Parathyroid adenoma (tissue), 2 donors: ENCODE measurements at regions not wholly inside any gene's neighbourhood (a gene's known extent, or its start where the extent isn't known, plus 50 kb on each side); places are given as distances from the start of the nearest gene placed in this dataset.

Experiments used
- H2AFZ ChIP-seq: fragments of 300-600 bp; sonication (generic); one replicate; pipeline ENCODE4 v1.7.0; 2017; ENCODE audit warnings: antibody characterized with exemption, mild to moderate bottlenecking
- H3K27ac ChIP-seq: fragments of 300-600 bp; sonication (generic); one replicate; pipeline ENCODE4 v1.7.0; 2017
- H3K27me3 ChIP-seq: fragments of 300-600 bp; sonication (generic); one replicate; pipeline ENCODE4 v1.7.0; 2017; ENCODE audit warnings: low read length; ENCODE audit not compliant: control insufficient read depth, insufficient read depth
- H3K36me3 ChIP-seq: fragments of 300-600 bp; sonication (generic); one replicate; pipeline ENCODE4 v1.7.0; 2017; ENCODE audit warnings: low read length; ENCODE audit not compliant: control insufficient read depth, insufficient read depth
- H3K4me1 ChIP-seq: fragments of 300-600 bp; sonication (generic); one replicate; pipeline ENCODE4 v1.7.0; 2017; ENCODE audit warnings: control low read depth
- H3K4me2 ChIP-seq: fragments of 300-600 bp; sonication (generic); one replicate; pipeline ENCODE4 v1.7.0; 2017; ENCODE audit warnings: low read length
- H3K4me3 ChIP-seq: fragments of 300-600 bp; sonication (generic); one replicate; pipeline ENCODE4 v1.7.0; 2017; ENCODE audit warnings: low read depth, low read length
- H3K79me2 ChIP-seq: fragments of 300-600 bp; sonication (generic); one replicate; pipeline ENCODE4 v1.7.0; 2017; ENCODE audit warnings: control low read depth
- H3K9ac ChIP-seq: fragments of 300-600 bp; sonication (generic); one replicate; pipeline ENCODE4 v1.7.0; 2017; ENCODE audit warnings: mild to moderate bottlenecking
- H3K9me3 ChIP-seq: fragments of 300-600 bp; sonication (generic); one replicate; pipeline ENCODE4 v1.7.0; 2017; ENCODE audit warnings: low read length; ENCODE audit not compliant: control insufficient read depth
- CTCF ChIP-seq: fragments of 300-600 bp; sonication (generic); IDR thresholded peaks from one replicate; pipeline ENCODE4 v1.7.0; 2017; ENCODE audit warnings: antibody characterized with exemption, mild to moderate bottlenecking
- donor health status: primary hyperparathyroidism.

DNA sequence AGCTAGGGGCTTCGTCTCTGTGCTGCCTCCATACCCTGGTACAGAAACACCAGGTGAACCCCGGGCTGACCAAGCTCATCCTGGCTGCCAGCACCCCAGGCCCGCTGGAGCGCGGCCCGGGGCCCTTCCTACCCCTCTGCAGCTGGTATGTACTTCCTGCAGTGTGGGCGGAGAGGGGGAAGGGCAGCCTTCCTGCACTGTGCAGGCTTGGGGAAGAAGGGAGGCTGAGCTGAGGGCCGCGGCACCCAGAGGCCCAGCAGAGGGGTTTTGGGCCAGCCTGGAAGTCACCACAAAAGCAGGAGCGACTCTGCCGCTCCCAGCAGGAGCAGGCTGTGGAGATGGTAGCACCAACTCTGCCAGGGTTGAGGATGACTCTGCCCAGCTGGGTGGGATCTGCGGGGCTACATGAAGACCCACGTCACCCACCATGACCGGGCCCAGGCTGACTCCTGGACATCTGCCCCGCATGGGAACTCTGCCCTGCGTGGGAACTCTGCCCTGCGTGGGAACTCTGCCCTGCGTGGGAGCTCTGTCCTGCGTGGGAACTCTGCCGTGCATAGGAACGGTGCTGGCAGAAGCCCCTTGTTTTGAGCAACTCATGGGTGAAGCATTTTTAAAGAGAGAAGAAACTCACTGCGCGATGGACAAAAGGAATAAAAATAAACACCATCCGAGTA lies 273.3 kb downstream of the NDUFA10 start:
- Histone ChIP-seq H2AFZ (no peak overlapping the region), H3K4me2 (no peak overlapping the region), H3K36me3 (no peaks in the 10 kb centered on the region), H3K79me2 (no peaks in the 10 kb centered on the region), H3K27ac (no peak overlapping the region), H3K9ac (no peak overlapping the region), H3K4me3 (no peak overlapping the region), H3K9me3 (no peaks in the 10 kb centered on the region), H3K4me1 (no peaks in the 10 kb centered on the region), H3K27me3 (peaks cover 4% of the 10 kb centered on the region)
- no peak for TF ChIP-seq CTCF

DNA sequence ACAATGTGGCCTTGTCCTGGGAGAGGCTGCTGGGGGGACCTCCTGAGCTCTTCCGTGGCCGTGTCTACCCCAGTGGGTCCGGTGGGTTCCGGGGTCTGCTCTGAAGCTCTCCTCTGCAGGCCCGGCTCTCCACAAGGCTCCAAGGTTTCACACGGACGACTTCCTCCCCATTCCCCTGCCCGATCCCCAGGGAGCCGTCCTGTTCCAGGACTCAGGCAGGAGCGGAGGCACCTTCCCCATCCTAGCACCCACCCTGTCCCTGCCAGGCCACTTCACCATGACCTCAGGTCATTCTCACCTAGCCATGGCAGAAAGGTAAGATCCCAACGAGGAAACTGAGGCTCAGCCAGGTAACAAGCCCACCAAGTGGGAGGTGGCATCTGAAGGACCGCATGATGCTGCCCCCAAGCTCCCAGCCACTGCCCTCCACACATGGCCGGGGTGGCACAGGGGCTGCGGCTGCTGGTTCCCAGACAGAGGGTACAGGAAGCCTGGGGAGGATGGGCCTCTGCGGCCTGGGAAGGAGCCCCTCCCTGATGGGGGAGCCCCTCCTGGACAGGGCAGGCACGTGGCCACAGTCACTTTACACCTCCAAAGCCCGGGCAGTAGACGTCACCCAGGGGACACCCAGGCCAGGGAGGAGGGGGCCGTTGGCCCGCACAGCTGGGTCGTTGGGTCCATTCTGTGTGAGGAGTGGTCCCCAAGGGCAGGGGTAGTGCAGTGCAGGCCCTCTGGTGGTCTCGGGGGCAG lies 274.0 kb downstream of the NDUFA10 start:
- Histone ChIP-seq H3K4me1 (no peaks in the 10 kb centered on the region), H3K27me3 (peaks cover 4% of the 10 kb centered on the region), H2AFZ (no peak overlapping the region), H3K4me2 (no peak overlapping the region), H3K79me2 (no peaks in the 10 kb centered on the region), H3K4me3 (no peak overlapping the region), H3K27ac (no peak overlapping the region), H3K9ac (no peak overlapping the region), H3K36me3 (no peaks in the 10 kb centered on the region), H3K9me3 (no peaks in the 10 kb centered on the region)
- no peak for TF ChIP-seq CTCF

GRCh38 chr2:239750045-239750835 lies 274.9 kb downstream of the NDUFA10 start:
- no peaks in the 10 kb centered on the region for H3K4me1 ChIP-seq
- no peak overlapping the region for H3K4me3 ChIP-seq
- no peak for TF ChIP-seq CTCF

DNA sequence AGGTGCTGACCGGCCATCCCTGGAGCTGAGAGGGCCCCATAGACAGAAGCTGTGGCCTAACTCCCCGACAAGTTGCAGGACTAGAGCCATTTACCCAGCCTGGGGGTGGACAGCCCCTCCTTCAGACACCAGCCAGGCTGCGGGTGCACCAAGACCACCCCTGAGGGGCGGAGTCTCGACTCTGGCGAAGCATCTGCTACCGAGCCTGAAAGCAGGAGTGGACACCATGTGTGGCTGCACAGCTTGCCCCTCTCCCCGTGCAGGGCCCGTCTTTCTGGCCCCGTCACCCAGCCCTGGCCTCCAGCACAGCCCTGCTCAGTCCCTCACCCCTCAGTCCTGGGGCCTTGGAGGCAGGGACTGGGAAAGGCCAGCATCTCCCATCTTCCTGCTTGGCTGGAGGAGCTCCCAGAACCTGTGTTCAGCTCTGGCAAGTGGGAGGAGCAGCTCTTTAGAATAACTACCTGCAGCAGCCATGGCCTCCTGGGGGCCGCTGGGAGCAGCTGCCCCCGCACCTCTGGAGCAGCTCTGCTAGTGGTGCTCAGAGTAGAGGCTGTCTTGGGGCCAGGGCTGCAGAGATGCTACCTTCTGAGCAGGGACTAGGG lies 275.8 kb downstream of the NDUFA10 start:
- no peaks in the 10 kb centered on the region for H3K79me2 ChIP-seq
- H3K4me3 ChIP-seq, result no peak overlapping the region
- H3K27me3 ChIP-seq, result peaks cover 4% of the 10 kb centered on the region
- H2AFZ ChIP-seq, result no peak overlapping the region
- no peak overlapping the region for H3K9ac ChIP-seq
- TF ChIP-seq CTCF, result no peak
- H3K36me3 ChIP-seq, result no peaks in the 10 kb centered on the region
- H3K27ac ChIP-seq, result no peak overlapping the region
- no peaks in the 10 kb centered on the region for H3K9me3 ChIP-seq
- no peak overlapping the region for H3K4me2 ChIP-seq
- no peaks in the 10 kb centered on the region for H3K4me1 ChIP-seq

More at GRCh38 chr2:239750045-239750835, 274.9 kb downstream of the NDUFA10 start:
- H3K36me3 ChIP-seq, result no peaks in the 10 kb centered on the region
- H3K9ac ChIP-seq, result no peak overlapping the region
- H3K79me2 ChIP-seq, result no peaks in the 10 kb centered on the region
- H3K27ac ChIP-seq, result no peak overlapping the region
- peaks cover 4% of the 10 kb centered on the region for H3K27me3 ChIP-seq
- no peaks in the 10 kb centered on the region for H3K9me3 ChIP-seq
- H2AFZ ChIP-seq, result no peak overlapping the region
- H3K4me2 ChIP-seq, result no peak overlapping the region
